ENCODE measurements at regions not wholly inside any gene's neighbourhood (a gene's known extent, or its start where the extent isn't known, plus 50 kb on each side); places are given as distances from the start of the nearest gene placed in this dataset.

DNA sequence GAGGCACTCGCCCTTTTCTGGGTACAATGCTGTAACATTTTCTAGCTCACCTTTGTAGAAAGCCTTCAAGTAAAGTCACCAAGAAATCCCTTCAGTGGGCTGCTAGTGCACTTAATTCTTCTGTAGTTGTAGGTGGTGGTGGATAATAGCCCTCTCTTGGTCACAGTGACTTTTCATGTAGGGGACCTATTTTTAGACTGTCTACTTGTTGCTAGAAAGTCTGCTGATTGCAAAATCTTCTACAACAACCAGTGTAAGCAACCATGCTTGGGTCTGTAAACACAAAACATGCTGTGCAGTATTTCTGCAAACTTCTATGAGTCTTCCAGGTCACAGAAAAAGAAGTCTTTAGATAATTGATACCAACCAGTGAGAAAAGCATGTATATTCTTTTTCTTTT is 55.6 kb downstream of the PBDC1 start:
- DNase-seq, result no peak

DNA sequence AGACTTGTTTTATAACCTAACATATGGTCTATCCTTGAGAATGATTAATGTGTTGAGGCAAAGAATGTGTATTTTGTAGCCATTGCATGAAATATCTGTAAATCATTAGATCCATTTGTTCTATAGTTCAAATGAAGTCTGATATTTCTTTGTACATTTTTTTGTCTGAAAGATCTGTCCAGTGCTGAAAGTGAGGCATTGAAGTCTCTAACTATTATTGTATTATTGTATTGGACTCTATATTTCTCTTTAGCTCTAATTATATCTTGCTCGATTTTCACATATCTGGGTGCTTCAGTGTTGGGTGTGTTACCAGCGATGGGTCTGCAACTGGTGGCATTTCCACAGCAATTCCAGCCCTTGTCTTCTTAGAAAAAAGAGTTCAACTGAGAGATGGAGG is 76.0 kb downstream of the PBDC1 start:
- DNase-seq, result no peak

DNA sequence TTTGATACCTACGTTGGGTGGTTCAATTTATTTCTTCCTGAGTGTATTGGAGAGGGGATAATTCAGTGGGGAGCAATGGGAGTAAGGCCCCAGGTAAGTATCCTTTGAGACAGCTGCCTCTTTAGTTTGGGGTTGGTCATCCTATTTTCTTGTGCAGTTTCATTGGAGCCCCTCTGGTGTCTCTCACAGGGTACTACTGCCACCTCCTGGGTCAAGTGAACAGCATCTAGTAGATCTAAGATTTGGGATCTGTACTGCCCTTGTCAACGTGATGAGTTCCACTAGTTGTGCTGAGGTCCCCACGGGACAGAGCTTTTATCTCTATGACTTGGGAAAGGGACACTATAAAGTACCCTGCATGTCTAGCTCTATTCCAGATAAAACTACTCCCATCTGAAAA is 80.6 kb downstream of the PBDC1 start:
- DNase-seq, result no peak

DNA sequence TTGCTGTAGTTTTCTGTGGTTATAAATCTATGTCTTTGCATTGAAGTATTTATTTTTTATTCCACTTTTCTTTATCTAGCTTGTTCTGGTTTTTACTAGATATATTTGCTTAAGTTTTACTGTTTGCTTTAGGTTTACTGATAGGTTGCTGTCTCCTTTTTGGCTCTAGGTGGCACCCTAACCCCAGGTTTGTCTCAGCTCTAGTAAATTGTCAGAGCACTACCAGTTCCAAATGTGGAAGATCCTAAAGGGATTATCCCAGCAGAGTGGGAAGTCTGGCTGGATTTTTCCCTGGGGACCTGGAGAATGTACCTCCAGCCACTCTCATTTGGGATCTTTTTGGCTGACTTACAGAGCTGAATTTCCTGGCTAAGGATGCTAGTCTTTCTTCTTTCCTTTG is 106.1 kb downstream of the PBDC1 start:
- peak; percentile 5 for DNase-seq
